ENCODE measurements at regions not wholly inside any gene's neighbourhood (a gene's known extent, or its start where the extent isn't known, plus 50 kb on each side); places are given as distances from the start of the nearest gene placed in this dataset.

GRCh38 chr2:406231-406630 is 118.3 kb upstream of the ALKAL2 start:
- peaks cover 11% of the 10 kb centered on the region for H3K9me3 ChIP-seq (ENCODE audit: control insufficient read depth, low read length)
- Mint-ChIP-seq H3K27me3 (ENCODE audit: insufficient read depth) (peaks cover 3% of the 10 kb centered on the region), H3K4me1 (no peaks in the 10 kb centered on the region), H3K36me3 (ENCODE audit: low read depth) (no peaks in the 10 kb centered on the region), H3K4me3 (no peak overlapping the region), H3K27ac (no peak overlapping the region), H3K9me3 (peaks cover 9% of the 10 kb centered on the region)
- H3K4me3 ChIP-seq (ENCODE audit: low read length) = no peak overlapping the region
- no peak overlapping the region for H3K9ac ChIP-seq (ENCODE audit: extremely low read depth, low read length, poor library complexity, severe bottlenecking)
- H3K4me1 ChIP-seq (ENCODE audit: control insufficient read depth, insufficient read depth, low read length) = no peaks in the 10 kb centered on the region
- DNase-seq = peak; percentile 10
- WGBS, 2 experiments (ENCODE audit: insufficient coverage in 1 of 2, insufficient read length in 1 of 2) = 92 to 93% methylated on average over 3 to 4 of the region's 4 CpGs
- TF ChIP-seq, protein P1, sequence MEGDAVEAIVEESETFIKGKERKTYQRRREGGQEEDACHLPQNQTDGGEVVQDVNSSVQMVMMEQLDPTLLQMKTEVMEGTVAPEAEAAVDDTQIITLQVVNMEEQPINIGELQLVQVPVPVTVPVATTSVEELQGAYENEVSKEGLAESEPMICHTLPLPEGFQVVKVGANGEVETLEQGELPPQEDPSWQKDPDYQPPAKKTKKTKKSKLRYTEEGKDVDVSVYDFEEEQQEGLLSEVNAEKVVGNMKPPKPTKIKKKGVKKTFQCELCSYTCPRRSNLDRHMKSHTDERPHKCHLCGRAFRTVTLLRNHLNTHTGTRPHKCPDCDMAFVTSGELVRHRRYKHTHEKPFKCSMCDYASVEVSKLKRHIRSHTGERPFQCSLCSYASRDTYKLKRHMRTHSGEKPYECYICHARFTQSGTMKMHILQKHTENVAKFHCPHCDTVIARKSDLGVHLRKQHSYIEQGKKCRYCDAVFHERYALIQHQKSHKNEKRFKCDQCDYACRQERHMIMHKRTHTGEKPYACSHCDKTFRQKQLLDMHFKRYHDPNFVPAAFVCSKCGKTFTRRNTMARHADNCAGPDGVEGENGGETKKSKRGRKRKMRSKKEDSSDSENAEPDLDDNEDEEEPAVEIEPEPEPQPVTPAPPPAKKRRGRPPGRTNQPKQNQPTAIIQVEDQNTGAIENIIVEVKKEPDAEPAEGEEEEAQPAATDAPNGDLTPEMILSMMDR (conservative IDR thresholded peaks at IDR 0.05) = no peak
- no peaks in the 10 kb centered on the region for H3K36me3 ChIP-seq (ENCODE audit: control insufficient read depth, insufficient read depth, low read length)
- H3K27ac ChIP-seq (ENCODE audit: low read depth, low read length) = no peak overlapping the region
- H3K27me3 ChIP-seq (ENCODE audit: control insufficient read depth, insufficient read depth, low read length, poor library complexity, severe bottlenecking) = no peaks in the 10 kb centered on the region

DNA sequence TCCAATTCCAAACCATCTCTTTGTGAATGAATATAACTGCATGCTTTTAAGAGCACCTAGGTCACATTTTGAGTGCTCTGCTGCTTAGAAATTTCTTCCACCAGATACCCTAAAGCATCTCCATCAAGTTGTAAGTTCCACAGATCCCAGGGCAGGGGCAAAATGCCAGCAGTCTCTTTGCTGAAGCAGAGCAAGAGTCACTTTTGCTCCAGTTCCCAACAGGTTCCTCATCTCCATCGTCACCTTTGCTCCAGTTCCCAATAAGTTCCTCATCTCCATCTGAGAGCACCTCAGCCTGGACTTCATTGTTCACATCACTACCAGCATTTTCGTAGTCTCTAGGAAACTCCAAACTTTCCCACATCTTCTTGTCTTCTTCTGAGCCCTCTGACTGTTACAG is 116.7 kb upstream of the ALKAL2 start:
- H3K27ac Mint-ChIP-seq = no peak overlapping the region

GRCh38 chr2:403682-404081 is 115.8 kb upstream of the ALKAL2 start:
- Histone ChIP-seq H3K4me1 (ENCODE audit: control insufficient read depth, insufficient read depth, low read length) (no peaks in the 10 kb centered on the region), H3K27me3 (ENCODE audit: control insufficient read depth, insufficient read depth, low read length, poor library complexity, severe bottlenecking) (no peaks in the 10 kb centered on the region), H3K9ac (ENCODE audit: extremely low read depth, low read length, poor library complexity, severe bottlenecking) (no peak overlapping the region), H3K27ac (ENCODE audit: low read depth, low read length) (no peak overlapping the region), H3K4me3 (ENCODE audit: low read length) (no peak overlapping the region), H3K36me3 (ENCODE audit: control insufficient read depth, insufficient read depth, low read length) (no peaks in the 10 kb centered on the region), H3K9me3 (ENCODE audit: control insufficient read depth, low read length) (peaks cover 11% of the 10 kb centered on the region)
- H3K27ac Mint-ChIP-seq = no peak overlapping the region
- H3K27me3 Mint-ChIP-seq (ENCODE audit: insufficient read depth) = peaks cover 3% of the 10 kb centered on the region
- no peaks in the 10 kb centered on the region for H3K36me3 Mint-ChIP-seq (ENCODE audit: low read depth)
- DNase-seq = peak; percentile 3
- TF ChIP-seq, protein P1 (conservative IDR thresholded peaks at IDR 0.05) = no peak
- peaks cover 9% of the 10 kb centered on the region for H3K9me3 Mint-ChIP-seq
- H3K4me1 Mint-ChIP-seq = peaks cover 2% of the 10 kb centered on the region
- no peak overlapping the region for H3K4me3 Mint-ChIP-seq

More for the DNA sequence above, 116.7 kb upstream of the ALKAL2 start:
- Histone ChIP-seq H3K27me3 (ENCODE audit: control insufficient read depth, insufficient read depth, low read length, poor library complexity, severe bottlenecking) (no peaks in the 10 kb centered on the region), H3K4me1 (ENCODE audit: control insufficient read depth, insufficient read depth, low read length) (no peaks in the 10 kb centered on the region), H3K4me3 (ENCODE audit: low read length) (no peak overlapping the region), H3K36me3 (ENCODE audit: control insufficient read depth, insufficient read depth, low read length) (no peaks in the 10 kb centered on the region), H3K27ac (ENCODE audit: low read depth, low read length) (no peak overlapping the region), H3K9me3 (ENCODE audit: control insufficient read depth, low read length) (peaks cover 11% of the 10 kb centered on the region), H3K9ac (ENCODE audit: extremely low read depth, low read length, poor library complexity, severe bottlenecking) (no peak overlapping the region)
- DNase-seq = no peak
- Mint-ChIP-seq H3K4me1 (peaks cover 2% of the 10 kb centered on the region), H3K9me3 (peaks cover 9% of the 10 kb centered on the region), H3K36me3 (ENCODE audit: low read depth) (no peaks in the 10 kb centered on the region), H3K4me3 (no peak overlapping the region), H3K27me3 (ENCODE audit: insufficient read depth) (peaks cover 3% of the 10 kb centered on the region)
- TF ChIP-seq, protein P1 (conservative IDR thresholded peaks at IDR 0.05) = no peak
- WGBS, 2 experiments (ENCODE audit: insufficient coverage in 1 of 2, insufficient read length in 1 of 2) = 90 to 100% methylated on average over 2 of the region's 2 CpGs
